Stimulated activated CD4-positive, alpha-beta T cell treated with anti-CD3 and anti-CD28 coated beads, Interleukin-1b, Interleukin-23, amount 100 ng/mL, for 24 hours (primary cell): ENCODE measurements at regions not wholly inside any gene's neighbourhood (a gene's known extent, or its start where the extent isn't known, plus 50 kb on each side); places are given as distances from the start of the nearest gene placed in this dataset.
"Not testable (repeated sequence)": the region's sequence is repeated elsewhere in the genome, so short reads cannot be mapped to it uniquely, and the experiment has no call there.

Experiments used
- DNase-seq, 4 experiments: peaks; one replicate each; pipeline ENCODE4 v3.0.0-alpha.2; 2020; ENCODE audit warnings: low read depth in 4 of 4, low spot score in 1 of 4

GRCh38 chr5:107010060-107010459, 660.7 kb downstream of the EFNA5 start:
- no peak for DNase-seq

GRCh38 chr5:107005653-107006052, 665.1 kb downstream of the EFNA5 start:
- no peak for DNase-seq

GRCh38 chr5:107005161-107005560, 665.6 kb downstream of the EFNA5 start:
- no peak for DNase-seq

GRCh38 chr5:107002115-107002514, 668.6 kb downstream of the EFNA5 start:
- no peak for DNase-seq

- DNase-seq: not testable (repeated sequence)
Observed at GRCh38 chr5:106999506-106999905, 671.2 kb downstream of the EFNA5 start.

GRCh38 chr5:106986006-106986405, 684.7 kb downstream of the EFNA5 start:
- no peak for DNase-seq

- DNase-seq: no peak
Observed at GRCh38 chr5:106985174-106985573, 685.6 kb downstream of the EFNA5 start.

- not testable (repeated sequence) for DNase-seq
Observed at GRCh38 chr5:106979178-106979577, 691.6 kb downstream of the EFNA5 start.

GRCh38 chr5:106978582-106979165, 692.1 kb downstream of the EFNA5 start:
- DNase-seq: not testable (repeated sequence)

GRCh38 chr5:106976363-106976762, 694.4 kb downstream of the EFNA5 start:
- DNase-seq: no peak

GRCh38 chr5:106974272-106974671, 696.5 kb downstream of the EFNA5 start:
- no peak for DNase-seq

GRCh38 chr5:106966686-106967315, 703.9 kb downstream of the EFNA5 start:
- no peak for DNase-seq

GRCh38 chr5:106964132-106964531, 706.6 kb downstream of the EFNA5 start:
- no peak for DNase-seq

- no peak for DNase-seq
Observed at GRCh38 chr5:106963630-106964029, 707.1 kb downstream of the EFNA5 start.

- DNase-seq: no peak
Observed at GRCh38 chr5:106962464-106963230, 708.1 kb downstream of the EFNA5 start.

- no peak for DNase-seq
Observed at GRCh38 chr5:106959387-106959786, 711.4 kb downstream of the EFNA5 start.

GRCh38 chr5:106957336-106957735, 713.4 kb downstream of the EFNA5 start:
- no peak for DNase-seq

- DNase-seq: no peak
Observed at GRCh38 chr5:106956886-106957285, 713.9 kb downstream of the EFNA5 start.

- DNase-seq: no peak
Observed at GRCh38 chr5:106956187-106956586, 714.5 kb downstream of the EFNA5 start.

- DNase-seq: no peak
Observed at GRCh38 chr5:106940986-106941385, 729.8 kb downstream of the EFNA5 start.

GRCh38 chr5:106940301-106940846, 730.4 kb downstream of the EFNA5 start:
- no peak for DNase-seq

GRCh38 chr5:106923409-106923808, 747.3 kb downstream of the EFNA5 start:
- DNase-seq: no peak
